H7 (cell line): ENCODE measurements at regions not wholly inside any gene's neighbourhood (a gene's known extent, or its start where the extent isn't known, plus 50 kb on each side); places are given as distances from the start of the nearest gene placed in this dataset.

Experiments
- DNase-seq: peaks from one replicate; pipeline ENCODE4 v3.0.0; 2012
- H3K27me3 ChIP-seq: 2 replicates; pipeline ENCODE4 v1.6.0; 2011; ENCODE audit warnings: mild to moderate bottlenecking, low read length; ENCODE audit not compliant: control insufficient read depth, insufficient read depth
- H3K36me3 ChIP-seq: replicated peaks from 2 replicates; pipeline ENCODE4 v1.5.1; 2011; ENCODE audit warnings: low read length; ENCODE audit not compliant: control insufficient read depth, insufficient read depth
- H3K4me3 ChIP-seq: 2 replicates; pipeline ENCODE4 v1.5.1; 2011; ENCODE audit warnings: low read depth, mild to moderate bottlenecking, control low read depth, low read length, moderate library complexity; ENCODE audit not compliant: insufficient read depth

- DNase-seq = no peak
- Histone ChIP-seq H3K27me3 (no peaks in the 10 kb centered on the region), H3K4me3 (no peak overlapping the region), H3K36me3 (no peaks in the 10 kb centered on the region)
Observed at GRCh38 chr5:4804691-4805360, 335.3 kb upstream of the ADAMTS16 start.

GRCh38 chr5:4815002-4815401 is 325.1 kb upstream of the ADAMTS16 start:
- no peak overlapping the region for H3K4me3 ChIP-seq
- H3K27me3 ChIP-seq = no peaks in the 10 kb centered on the region
- H3K36me3 ChIP-seq = no peaks in the 10 kb centered on the region
- no peak for DNase-seq

- no peak for DNase-seq
- Histone ChIP-seq H3K27me3 (no peaks in the 10 kb centered on the region), H3K4me3 (no peak overlapping the region), H3K36me3 (no peaks in the 10 kb centered on the region)
Observed at GRCh38 chr5:4817767-4818166, 322.4 kb upstream of the ADAMTS16 start.

- H3K27me3 ChIP-seq = no peaks in the 10 kb centered on the region
- DNase-seq = no peak
Observed at GRCh38 chr5:4831325-4831724, 308.8 kb upstream of the ADAMTS16 start.

GRCh38 chr5:4832471-4832870 is 307.7 kb upstream of the ADAMTS16 start:
- Histone ChIP-seq H3K4me3 (no peak overlapping the region), H3K27me3 (no peaks in the 10 kb centered on the region), H3K36me3 (no peaks in the 10 kb centered on the region)
- DNase-seq = no peak

More at GRCh38 chr5:4831325-4831724, 308.8 kb upstream of the ADAMTS16 start:
- no peak overlapping the region for H3K4me3 ChIP-seq
- no peaks in the 10 kb centered on the region for H3K36me3 ChIP-seq

GRCh38 chr5:4833104-4833738 is 306.9 kb upstream of the ADAMTS16 start:
- H3K36me3 ChIP-seq = no peaks in the 10 kb centered on the region
- no peak overlapping the region for H3K4me3 ChIP-seq
- no peaks in the 10 kb centered on the region for H3K27me3 ChIP-seq
- no peak for DNase-seq

GRCh38 chr5:4837489-4838058 is 302.6 kb upstream of the ADAMTS16 start:
- no peak for DNase-seq
- Histone ChIP-seq H3K4me3 (no peak overlapping the region), H3K36me3 (no peaks in the 10 kb centered on the region), H3K27me3 (no peaks in the 10 kb centered on the region)

- Histone ChIP-seq H3K4me3 (no peak overlapping the region), H3K36me3 (no peaks in the 10 kb centered on the region), H3K27me3 (no peaks in the 10 kb centered on the region)
- DNase-seq = no peak
Observed at GRCh38 chr5:4845221-4845620, 294.9 kb upstream of the ADAMTS16 start.

GRCh38 chr5:4847766-4848165 is 292.4 kb upstream of the ADAMTS16 start:
- Histone ChIP-seq H3K36me3 (no peaks in the 10 kb centered on the region), H3K27me3 (no peaks in the 10 kb centered on the region), H3K4me3 (no peak overlapping the region)
- DNase-seq = no peak

GRCh38 chr5:4855036-4855435 is 285.1 kb upstream of the ADAMTS16 start:
- H3K27me3 ChIP-seq = no peaks in the 10 kb centered on the region
- H3K36me3 ChIP-seq = no peaks in the 10 kb centered on the region
- H3K4me3 ChIP-seq = no peak overlapping the region
- DNase-seq = no peak

GRCh38 chr5:4855880-4856279 is 284.2 kb upstream of the ADAMTS16 start:
- Histone ChIP-seq H3K27me3 (no peaks in the 10 kb centered on the region), H3K36me3 (no peaks in the 10 kb centered on the region), H3K4me3 (no peak overlapping the region)
- no peak for DNase-seq

GRCh38 chr5:4857761-4858160 is 282.4 kb upstream of the ADAMTS16 start:
- no peak overlapping the region for H3K4me3 ChIP-seq

GRCh38 chr5:4859500-4860235 is 280.5 kb upstream of the ADAMTS16 start:
- H3K36me3 ChIP-seq = no peaks in the 10 kb centered on the region
- DNase-seq = no peak
- no peak overlapping the region for H3K4me3 ChIP-seq
- no peaks in the 10 kb centered on the region for H3K27me3 ChIP-seq

More at GRCh38 chr5:4857761-4858160, 282.4 kb upstream of the ADAMTS16 start:
- Histone ChIP-seq H3K36me3 (no peaks in the 10 kb centered on the region), H3K27me3 (no peaks in the 10 kb centered on the region)
- DNase-seq = no peak

- H3K4me3 ChIP-seq = no peak overlapping the region
- no peak for DNase-seq
- no peaks in the 10 kb centered on the region for H3K36me3 ChIP-seq
- H3K27me3 ChIP-seq = no peaks in the 10 kb centered on the region
Observed at GRCh38 chr5:4860631-4861030, 279.5 kb upstream of the ADAMTS16 start.

- peak; percentile 64 for DNase-seq
- Histone ChIP-seq H3K36me3 (no peaks in the 10 kb centered on the region), H3K27me3 (no peaks in the 10 kb centered on the region), H3K4me3 (no peak overlapping the region)
Observed at GRCh38 chr5:4862500-4862899, 277.6 kb upstream of the ADAMTS16 start.
